SHP77 (cell line): ENCODE measurements at regions not wholly inside any gene's neighbourhood (a gene's known extent, or its start where the extent isn't known, plus 50 kb on each side); places are given as distances from the start of the nearest gene placed in this dataset.
"Not testable (repeated sequence)": the region's sequence is repeated elsewhere in the genome, so short reads cannot be mapped to it uniquely, and the experiment has no call there.

Experiments
- DNase-seq, 2 experiments: peaks; one replicate each; lab custom pipeline; 2025; lab: John Stamatoyannopoulos, UW

DNA sequence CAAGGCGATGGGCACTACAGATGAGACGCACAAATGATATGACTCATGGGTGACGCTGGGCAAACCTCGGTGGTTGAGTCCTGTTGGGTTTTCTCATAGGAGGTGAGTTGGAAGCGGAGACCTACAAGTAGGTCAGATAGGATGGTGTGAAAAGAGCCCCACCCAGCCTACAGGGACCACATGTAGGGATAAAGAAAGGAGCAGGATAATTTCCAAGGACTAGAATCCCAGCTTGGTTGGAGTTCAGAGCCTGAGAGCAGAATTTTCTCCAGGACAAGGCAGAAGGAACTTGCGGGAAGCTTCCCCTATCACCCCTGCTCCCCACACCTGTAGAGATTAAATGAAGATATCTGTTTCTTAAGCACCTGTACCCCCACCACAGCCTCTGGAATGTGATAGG lies 489.7 kb upstream of the CDH4 start:
- no peak for DNase-seq

DNA sequence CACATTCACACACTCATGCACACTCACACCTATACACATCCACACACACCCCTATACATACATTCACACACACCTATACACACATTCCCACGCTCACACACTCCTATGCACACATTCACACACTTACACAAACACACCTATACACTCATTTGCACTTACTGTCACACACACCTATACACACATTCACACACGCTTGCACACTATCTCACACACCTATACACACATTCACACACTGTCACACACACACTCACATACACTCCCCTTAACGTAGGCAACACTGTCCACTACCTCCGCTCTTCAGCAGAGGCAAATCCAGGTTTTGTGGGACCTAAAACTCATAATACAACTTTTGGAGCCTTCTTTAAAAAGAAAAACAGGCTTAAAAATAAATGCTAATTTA lies 487.7 kb upstream of the CDH4 start:
- no peak for DNase-seq

DNA sequence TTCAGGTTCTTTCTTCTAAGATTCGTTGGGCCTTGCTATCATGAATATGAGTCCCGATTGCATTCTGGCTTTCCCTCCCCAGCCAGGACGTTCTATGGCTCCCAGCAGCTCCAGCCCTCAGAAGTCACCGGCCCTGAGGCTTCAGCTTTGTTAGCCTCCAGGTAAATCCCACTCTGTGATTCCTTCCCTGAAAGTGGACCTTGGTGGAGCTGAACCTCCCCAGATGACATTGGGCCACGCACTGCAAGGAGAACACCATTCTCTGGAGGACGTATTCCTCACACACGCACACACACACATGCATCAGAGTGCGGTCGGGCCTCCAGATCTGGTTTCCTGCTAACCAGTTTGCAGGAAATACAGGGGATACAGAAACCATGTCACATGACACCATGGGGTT lies 487.3 kb upstream of the CDH4 start:
- no peak for DNase-seq

DNA sequence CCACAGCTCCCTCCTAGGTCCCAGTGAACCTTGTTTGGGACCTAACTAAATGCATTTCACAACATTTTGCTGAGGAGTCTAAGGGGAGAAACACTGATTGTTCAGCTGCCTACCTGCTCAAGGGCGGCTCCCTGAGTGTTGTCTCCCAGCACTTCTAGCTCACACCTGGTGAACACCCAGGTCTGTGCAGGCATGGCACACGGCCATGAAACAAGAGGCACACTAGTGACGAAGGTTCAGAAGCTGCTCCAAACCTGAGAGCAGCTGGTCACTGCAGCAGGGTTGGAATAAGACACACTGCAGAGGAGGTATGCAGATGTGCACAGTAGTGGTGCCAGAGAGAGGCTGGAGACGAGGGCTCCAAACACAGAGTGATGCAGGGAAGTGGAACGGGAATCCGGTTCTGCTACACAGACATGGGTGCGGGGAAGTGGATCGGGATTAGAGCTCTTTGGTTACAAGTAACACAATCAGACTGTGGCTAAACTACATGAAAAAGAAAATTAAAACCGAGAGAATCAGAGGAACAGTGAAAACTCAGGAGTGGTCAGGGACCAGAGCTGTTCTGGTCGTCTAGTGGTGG lies 486.1 kb upstream of the CDH4 start:
- no peak for DNase-seq

DNA sequence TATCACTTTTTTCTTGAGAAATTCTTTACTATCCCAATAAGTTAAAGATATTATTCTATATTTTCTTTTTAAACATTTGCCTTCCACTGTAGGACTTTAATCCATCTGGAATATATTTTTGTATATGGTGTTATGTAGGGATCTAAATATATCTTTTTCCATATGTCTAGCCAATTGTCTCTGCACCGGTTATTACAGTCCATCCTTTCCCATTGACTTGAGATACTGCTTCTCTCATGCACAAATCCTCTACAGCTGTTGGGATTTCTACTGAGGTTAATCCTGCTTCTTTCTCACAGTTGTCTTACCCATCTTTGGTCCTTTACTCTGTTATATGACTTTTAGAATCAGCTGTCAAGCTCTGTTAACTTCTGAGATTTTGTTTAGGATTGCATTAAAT lies 483.8 kb upstream of the CDH4 start:
- no peak for DNase-seq

DNA sequence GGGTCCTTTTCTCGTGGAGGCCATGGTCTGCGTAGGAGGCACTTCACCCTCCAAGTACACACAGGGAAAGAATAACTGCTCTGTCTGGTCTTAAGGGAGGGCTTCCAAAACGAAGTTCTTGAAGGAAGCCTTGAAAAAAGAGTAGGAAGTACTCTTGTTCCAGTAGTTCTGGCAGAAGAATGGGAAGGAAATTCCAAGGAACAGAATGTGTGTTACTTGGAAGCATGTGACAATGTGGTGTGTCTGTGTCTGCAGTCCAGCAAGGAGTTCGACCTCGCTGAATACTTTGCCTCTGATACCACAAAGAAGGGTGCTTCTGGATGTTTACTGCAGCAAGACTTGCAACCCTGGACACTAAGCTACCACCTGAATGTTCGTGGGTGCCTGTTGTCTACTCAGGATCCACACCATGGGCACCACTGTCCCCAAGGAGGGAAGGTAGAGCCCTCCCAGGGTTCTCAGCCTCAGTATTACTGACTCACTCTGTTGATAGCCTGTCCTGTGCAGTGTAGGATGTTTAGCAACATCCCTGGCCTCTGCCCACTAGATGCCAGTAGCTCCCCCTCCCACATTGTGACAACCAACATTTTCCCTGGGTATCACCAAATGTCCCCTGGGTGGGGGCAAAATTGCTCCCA lies 471.6 kb upstream of the CDH4 start:
- DNase-seq = no peak

GRCh38 chr20:60782959-60783625 lies 469.0 kb upstream of the CDH4 start:
- DNase-seq = no peak

DNA sequence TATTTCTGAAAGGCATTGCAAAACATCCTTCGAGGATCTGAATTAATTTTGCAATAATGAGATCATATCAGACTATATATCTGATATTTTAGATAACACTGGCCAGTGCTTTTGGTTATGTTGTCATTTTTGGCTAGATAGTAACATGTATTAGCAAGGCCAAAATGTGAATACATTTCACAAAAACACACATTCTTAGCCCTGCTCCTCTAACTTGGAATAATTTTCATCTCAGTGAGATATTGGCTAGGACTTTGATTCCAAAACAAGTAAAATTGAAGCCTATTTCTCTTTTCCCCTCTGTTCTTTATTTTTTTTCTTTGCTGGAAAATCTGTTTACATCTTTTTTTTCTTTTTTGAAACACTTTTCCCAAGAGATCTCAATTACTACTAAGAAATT lies 466.8 kb upstream of the CDH4 start:
- no peak for DNase-seq

DNA sequence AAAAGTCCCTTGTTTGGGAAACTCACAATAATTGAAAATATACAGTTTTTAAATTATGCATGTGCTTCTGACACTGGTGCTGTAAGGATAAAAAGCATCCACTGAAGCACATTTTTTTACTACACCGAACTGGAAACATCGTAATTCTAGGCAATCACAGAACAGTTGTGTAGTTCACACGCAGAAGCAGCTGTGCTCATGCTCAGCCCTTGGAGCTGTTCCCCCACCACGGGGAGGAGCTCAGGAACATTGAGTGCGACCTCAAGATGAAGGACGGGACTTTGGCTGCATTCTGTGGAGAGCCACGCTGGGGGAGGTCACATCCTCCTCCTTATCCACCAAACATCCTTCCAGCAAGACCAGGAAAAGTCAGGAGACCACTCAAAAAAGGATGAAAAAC lies 466.3 kb upstream of the CDH4 start:
- DNase-seq = no peak

- DNase-seq = no peak
These were observed 465.3 kb upstream of the CDH4 start for GRCh38 chr20:60786686-60787217.

DNA sequence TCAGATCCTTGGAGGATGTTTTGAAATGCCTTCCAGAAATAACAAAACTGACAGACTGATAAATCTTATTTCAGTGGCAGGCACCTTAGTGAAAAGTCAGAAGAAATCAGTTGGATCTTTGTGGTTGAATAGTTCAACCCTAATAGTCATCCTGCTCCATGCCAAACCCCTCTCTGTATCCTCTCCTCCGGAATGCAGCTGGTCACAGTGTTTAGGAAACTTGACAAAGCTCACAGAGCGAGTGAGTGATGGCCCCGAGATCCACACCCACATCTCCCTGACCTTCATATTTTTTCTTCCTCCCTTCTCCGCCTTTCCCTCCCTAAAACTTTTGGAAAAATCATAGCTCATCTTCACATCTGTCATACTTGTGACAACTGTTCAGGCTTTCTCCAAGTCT lies 464.8 kb upstream of the CDH4 start:
- DNase-seq = no peak

DNA sequence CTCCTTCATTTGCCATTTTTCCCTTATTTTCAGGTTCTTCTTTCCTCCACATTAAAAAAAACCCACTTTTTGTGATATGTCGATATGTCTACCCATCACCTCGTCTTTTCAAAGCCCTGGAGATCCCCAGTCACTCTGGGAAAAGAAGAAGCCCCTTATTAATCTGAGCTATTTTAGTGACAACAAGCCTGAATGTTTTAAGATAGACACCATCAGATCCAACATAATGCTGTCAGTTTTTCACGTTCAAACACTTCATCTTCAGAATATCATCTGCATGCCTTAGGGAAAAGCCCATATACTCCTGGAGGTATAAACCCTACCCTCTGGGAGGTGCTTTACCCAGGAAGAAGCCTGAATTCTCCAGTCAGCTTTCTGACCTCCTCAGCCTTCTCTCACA lies 464.0 kb upstream of the CDH4 start:
- DNase-seq = no peak

DNA sequence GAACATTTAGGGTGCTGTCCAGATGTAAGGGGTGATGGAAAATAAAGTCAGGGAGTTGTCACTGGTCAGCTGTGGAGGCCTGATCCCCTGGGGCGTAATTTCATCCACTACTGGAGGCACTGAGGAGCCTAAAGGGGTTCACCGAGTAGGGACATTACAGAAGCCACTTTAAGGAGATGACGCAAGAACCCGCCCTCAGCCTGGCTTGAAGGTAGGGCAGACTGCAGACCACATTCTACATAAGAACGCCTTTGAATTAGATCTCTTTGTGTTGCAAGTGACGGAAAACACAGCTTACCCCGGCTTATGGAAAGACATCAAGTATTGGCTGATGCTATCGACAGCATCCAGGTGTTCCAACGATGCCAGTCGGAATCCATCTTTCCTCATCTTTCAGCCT lies 462.7 kb upstream of the CDH4 start:
- no peak for DNase-seq

GRCh38 chr20:60790339-60790738 lies 461.7 kb upstream of the CDH4 start:
- not testable (repeated sequence) for DNase-seq

DNA sequence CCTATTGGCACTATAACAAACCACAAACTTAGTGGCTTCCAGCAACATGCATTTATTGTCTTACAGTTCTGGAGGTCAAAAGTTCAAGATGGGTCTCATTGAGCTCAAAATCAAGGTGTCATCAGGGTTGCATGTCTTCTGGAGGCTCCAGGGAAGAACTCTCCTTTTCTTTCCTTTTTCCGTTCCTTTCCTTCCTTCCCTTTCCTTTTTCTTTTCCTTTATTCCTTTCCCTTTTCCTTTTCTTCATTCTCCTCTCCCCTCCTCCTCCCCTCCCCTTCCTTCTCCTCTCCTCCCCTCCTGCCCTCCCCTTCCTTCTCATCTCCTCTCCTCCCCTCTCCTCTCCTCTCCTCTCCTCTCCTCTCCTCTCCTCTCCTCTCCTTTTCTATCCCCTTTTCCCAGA lies 460.2 kb upstream of the CDH4 start:
- DNase-seq = no peak

- DNase-seq = no peak
These were observed 459.1 kb upstream of the CDH4 start for GRCh38 chr20:60792941-60793340.

DNA sequence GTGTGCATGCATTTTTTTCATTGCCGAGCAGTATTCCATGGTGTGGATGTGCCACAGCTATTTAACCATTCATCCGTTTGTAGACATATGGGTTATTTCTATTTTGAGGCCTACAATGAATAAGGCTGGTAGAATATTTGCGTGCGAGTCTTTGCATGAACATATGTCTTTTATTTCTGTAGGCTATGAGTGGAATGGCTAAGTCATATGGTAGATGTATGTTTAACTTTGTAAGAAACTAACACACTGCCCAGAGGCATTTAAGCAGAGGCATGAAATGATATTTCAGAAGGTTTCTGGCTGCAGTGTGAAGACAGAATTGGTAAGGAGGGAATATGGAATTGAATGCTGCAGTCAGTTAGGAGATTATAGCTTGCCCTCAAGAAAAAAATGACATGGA lies 457.4 kb upstream of the CDH4 start:
- no peak for DNase-seq

GRCh38 chr20:60795651-60796050 lies 456.4 kb upstream of the CDH4 start:
- DNase-seq = no peak

DNA sequence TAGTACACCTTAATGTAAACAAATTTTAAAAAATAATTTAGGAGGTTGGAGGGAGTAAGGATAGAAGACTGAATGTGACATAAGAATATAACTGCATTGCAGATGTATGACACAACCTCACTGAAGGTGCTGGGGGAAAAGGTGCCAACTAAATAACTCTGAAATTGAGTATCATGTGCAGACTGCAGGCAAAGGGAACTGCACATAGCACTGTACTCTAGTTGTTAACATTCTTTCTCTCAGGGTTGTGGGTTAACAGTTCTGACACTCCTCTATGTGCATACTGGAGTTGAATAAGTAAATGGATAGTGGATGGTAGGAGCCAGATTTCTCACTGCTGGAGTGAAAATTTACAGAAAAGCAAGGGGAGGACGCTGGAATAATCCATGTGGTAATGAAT lies 451.9 kb upstream of the CDH4 start:
- no peak for DNase-seq

DNA sequence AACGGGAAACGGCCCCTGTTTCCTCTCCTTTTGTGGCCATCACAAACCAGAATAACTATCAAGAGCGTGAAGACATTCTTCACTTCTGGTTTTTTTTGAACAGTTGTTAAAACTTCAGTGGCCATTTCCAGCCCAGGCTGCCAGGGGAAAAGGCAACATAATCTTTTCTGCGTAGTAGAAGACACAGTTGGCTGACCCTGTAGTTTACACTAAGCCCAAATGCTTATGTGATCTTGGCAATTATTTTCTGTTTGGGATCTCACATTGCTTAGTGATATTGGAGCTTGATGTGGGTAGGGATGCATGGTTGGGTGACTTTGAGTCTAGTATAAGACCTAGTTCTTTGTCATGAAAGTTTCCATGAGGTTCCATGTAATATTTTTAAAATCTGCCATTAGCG lies 449.4 kb upstream of the CDH4 start:
- DNase-seq = no peak

- no peak for DNase-seq
These were observed 448.6 kb upstream of the CDH4 start for GRCh38 chr20:60803335-60804055.

DNA sequence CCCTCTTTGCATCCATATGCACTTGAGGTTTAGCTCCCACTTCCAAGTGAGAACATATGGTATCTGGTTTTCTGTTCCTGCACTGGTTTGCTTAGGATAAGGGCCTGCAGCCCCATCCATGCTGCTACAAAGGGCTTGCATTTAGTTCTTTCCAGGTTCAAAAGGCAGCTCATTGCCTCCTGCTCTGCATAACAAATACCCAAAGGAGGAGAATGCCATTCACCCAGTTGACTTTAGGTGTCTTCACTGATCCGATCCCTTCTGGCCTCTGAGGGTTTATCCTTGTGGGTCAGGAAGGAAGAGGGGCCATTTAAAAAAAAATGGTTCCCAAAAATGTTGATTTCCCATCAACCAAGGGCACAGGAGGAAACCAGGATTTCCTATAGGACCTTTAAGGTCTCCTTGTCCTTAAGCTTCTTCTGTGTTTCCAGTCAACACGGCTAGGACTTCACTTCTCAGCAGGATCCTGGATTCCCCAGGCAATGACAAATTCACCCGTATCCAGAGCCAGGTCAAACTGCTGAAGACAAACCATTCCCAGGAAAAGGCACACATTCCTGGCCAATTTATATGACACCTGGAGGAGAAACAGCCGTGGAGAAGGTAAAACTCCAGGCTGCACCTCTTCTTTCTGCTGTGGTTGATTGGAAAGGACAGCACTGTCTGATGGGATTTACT lies 447.7 kb upstream of the CDH4 start:
- DNase-seq = no peak
